ENCODE measurements at regions not wholly inside any gene's neighbourhood (a gene's known extent, or its start where the extent isn't known, plus 50 kb on each side); places are given as distances from the start of the nearest gene placed in this dataset.
A peak's percentile ranks its signal among the peaks of the same experiment; 100 is the strongest.

- Histone ChIP-seq H3K4me3 (no peak overlapping the region), H3K27ac (no peak overlapping the region), H3K4me1 (peaks cover 0 to 18% (median 3%) of the 10 kb centered on the region in 9 donors), H3K36me3 (no peaks in the 10 kb centered on the region), H3K27me3 (no peaks in the 10 kb centered on the region), H3K9me3 (no peaks in the 10 kb centered on the region)
- 76 to 80% methylated on average over 4 of the region's 4 CpGs for WGBS, 2 donors
- intact Hi-C loops (cut with DNase I): loop anchor here in 1 of 10 donors (10.0 kb wide), 1 partner anchor 85 kb away; no protein-coding TSS in a partner anchor
- TF ChIP-seq CTCF (IDR thresholded peaks at IDR 0.05): no peak
- ATAC-seq (peak in 2 of 8 donors; percentile 30 to 49), DNase-seq (no peak)
These were observed 632.5 kb downstream of the TNS3 start for GRCh38 chr7:46949270-46949931.

GRCh38 chr7:46948716-46949115 is 633.2 kb downstream of the TNS3 start:
- TF ChIP-seq CTCF (IDR thresholded peaks at IDR 0.05): no peak
- H3K27me3 ChIP-seq: no peaks in the 10 kb centered on the region
- no peaks in the 10 kb centered on the region for H3K36me3 ChIP-seq
- H3K27ac ChIP-seq: no peak overlapping the region
- WGBS, 2 donors: 80 to 82% methylated on average over 6 of the region's 6 CpGs
- intact Hi-C loops (cut with DNase I): loop anchor here in 1 of 10 donors (10.0 kb wide), 1 partner anchor 86 kb away; no protein-coding TSS in a partner anchor
- H3K4me1 ChIP-seq: peaks cover 0 to 11% (median 0%) of the 10 kb centered on the region in 9 donors
- DNase-seq (no peak), ATAC-seq (no peak)
- H3K9me3 ChIP-seq: no peaks in the 10 kb centered on the region
- no peak overlapping the region for H3K4me3 ChIP-seq

- Histone ChIP-seq H3K4me1 (peaks cover 0 to 11% (median 0%) of the 10 kb centered on the region in 9 donors), H3K9me3 (no peaks in the 10 kb centered on the region), H3K4me3 (no peak overlapping the region), H3K36me3 (no peaks in the 10 kb centered on the region), H3K27me3 (no peaks in the 10 kb centered on the region), H3K27ac (no peak overlapping the region)
- intact Hi-C loops (cut with DNase I): loop anchor here in 1 of 10 donors (10.0 kb wide), 1 partner anchor 89 kb away; no protein-coding TSS in a partner anchor
- TF ChIP-seq CTCF (IDR thresholded peaks at IDR 0.05): no peak
- no peak for ATAC-seq
- no peak for DNase-seq
These were observed 636.6 kb downstream of the TNS3 start for GRCh38 chr7:46945328-46945727.

DNA sequence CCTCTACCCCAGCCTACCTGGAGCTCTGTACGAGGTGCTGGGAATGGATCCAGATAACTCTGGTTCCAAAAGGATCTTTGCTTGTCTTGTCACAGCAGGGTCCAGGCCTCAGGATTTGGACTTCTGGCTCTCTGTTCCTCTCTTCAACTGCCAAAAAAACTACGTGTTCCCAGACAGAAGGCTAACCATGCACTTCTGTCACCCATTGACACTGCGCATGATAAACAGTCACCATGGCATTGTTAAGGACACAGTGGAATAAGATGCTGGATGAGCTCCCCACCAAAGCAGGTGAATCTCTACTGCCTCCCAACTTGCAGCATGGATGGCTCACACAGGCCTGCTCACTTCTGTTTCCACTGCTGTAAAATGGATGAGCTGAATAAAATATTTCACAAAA is 637.9 kb downstream of the TNS3 start:
- no peak for DNase-seq
- peak in 6 of 8 donors; percentile 27 to 91 (median 56) for ATAC-seq
- no peak overlapping the region for H3K27ac ChIP-seq
- 59 to 74% methylated on average over 3 of the region's 3 CpGs for WGBS, 2 donors
- no peaks in the 10 kb centered on the region for H3K9me3 ChIP-seq
- intact Hi-C loops (cut with DNase I): loop anchor here in 1 of 10 donors (5.0 to 10.0 kb wide), 2 partner anchors 91 to 143 kb away; no protein-coding TSS in a partner anchor
- no peak for TF ChIP-seq CTCF (IDR thresholded peaks at IDR 0.05)
- H3K36me3 ChIP-seq: no peaks in the 10 kb centered on the region
- no peaks in the 10 kb centered on the region for H3K27me3 ChIP-seq
- no peak overlapping the region for H3K4me3 ChIP-seq
- H3K4me1 ChIP-seq: peaks cover 0 to 6% (median 0%) of the 10 kb centered on the region in 9 donors
